NOMO-1 treated with dmso at 0.1 percent for 144 hours (cell line): ENCODE measurements at regions not wholly inside any gene's neighbourhood (a gene's known extent, or its start where the extent isn't known, plus 50 kb on each side); places are given as distances from the start of the nearest gene placed in this dataset.
"Not testable (repeated sequence)": the region's sequence is repeated elsewhere in the genome, so short reads cannot be mapped to it uniquely, and the experiment has no call there.

Source experiments
- DNase-seq: peaks from one replicate; lab custom pipeline; 2025; ENCODE audit not compliant: unreplicated experiment; lab: John Stamatoyannopoulos, UW

DNA sequence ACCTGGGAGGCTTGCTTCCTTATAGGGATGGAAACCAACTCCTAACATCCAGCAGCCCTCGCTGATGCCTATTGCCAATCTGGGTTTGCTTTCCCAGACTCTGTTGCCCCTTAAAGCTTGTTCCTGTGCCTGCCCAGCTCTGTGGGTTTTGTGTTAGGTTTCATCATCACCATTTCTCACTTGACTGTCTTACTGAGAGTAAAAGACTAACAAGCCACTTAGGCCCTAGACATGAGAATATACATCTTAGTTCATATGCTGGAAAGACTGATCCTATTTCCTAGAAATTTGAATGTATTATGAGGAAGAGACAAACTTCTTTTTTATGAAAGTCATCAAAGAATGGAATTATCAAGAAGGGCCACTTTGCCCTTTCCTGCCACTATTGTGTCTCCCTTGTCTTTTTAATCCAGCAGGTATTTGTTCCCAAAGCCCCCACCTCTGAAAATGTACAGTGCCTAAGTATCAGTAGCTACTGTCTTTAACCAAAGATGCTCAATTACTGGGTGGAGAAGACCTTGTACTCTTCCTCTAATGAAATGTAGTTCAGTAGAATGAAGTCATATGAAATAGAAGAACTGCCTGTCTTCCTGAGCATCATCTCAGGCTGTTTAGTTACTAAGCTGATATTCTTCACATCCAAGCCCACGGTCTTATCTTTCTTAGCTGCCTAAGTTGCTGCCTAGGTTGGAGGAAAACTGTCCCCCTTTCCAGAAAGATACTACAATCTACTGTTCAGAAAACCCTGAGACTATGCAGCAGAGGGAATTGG is 59.8 kb upstream of the ZPLD1 start:
- peak; percentile 19 for DNase-seq

DNA sequence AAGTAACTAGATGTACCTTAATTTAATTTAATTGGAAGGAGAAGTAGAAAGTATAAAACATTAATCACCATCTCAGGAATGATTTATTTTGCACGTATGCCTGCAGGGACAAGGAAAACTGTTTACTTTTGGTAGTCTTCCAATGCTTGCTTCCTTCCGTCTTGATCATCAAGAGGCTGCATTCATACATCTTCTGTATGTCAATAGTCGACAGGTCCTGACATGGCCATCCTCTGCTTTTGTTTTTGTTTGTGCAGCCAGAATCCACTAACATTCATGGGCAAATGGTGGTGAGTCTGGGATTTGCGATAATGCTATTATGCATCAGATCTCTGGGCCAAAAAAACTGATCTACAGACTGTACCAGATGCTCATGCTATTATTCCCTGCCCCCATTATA is 56.6 kb upstream of the ZPLD1 start:
- DNase-seq: no peak

GRCh38 chr3:102382201-102382600 is 52.6 kb upstream of the ZPLD1 start:
- not testable (repeated sequence) for DNase-seq
